Eye (tissue), 1 donor: ENCODE measurements at regions not wholly inside any gene's neighbourhood (a gene's known extent, or its start where the extent isn't known, plus 50 kb on each side); places are given as distances from the start of the nearest gene placed in this dataset.
"Not testable (repeated sequence)": the region's sequence is repeated elsewhere in the genome, so short reads cannot be mapped to it uniquely, and the experiment has no call there.

ENCODE experiments used
- DNase-seq: peaks from one replicate; pipeline ENCODE4 v3.0.0-alpha.2; 2015

- DNase-seq = no peak
Observed at GRCh38 chr2:142710336-142710735, 167.1 kb upstream of the KYNU start.

- no peak for DNase-seq
Observed at GRCh38 chr2:142707318-142707717, 170.1 kb upstream of the KYNU start.

- DNase-seq = not testable (repeated sequence)
Observed at GRCh38 chr2:142702397-142702796, 175.1 kb upstream of the KYNU start.

- not testable (repeated sequence) for DNase-seq
Observed at GRCh38 chr2:142695350-142696257, 181.9 kb upstream of the KYNU start.

GRCh38 chr2:142694282-142694681, 183.2 kb upstream of the KYNU start:
- DNase-seq = no peak

- peak; percentile 27 for DNase-seq
Observed at GRCh38 chr2:142693171-142693950, 184.1 kb upstream of the KYNU start.

GRCh38 chr2:142688856-142689605, 188.4 kb upstream of the KYNU start:
- DNase-seq = no peak

- DNase-seq = no peak
Observed at GRCh38 chr2:142687509-142687908, 190.0 kb upstream of the KYNU start.

GRCh38 chr2:142687075-142687474, 190.4 kb upstream of the KYNU start:
- no peak for DNase-seq

GRCh38 chr2:142684667-142685066, 192.8 kb upstream of the KYNU start:
- DNase-seq = no peak

GRCh38 chr2:142682528-142682927, 194.9 kb upstream of the KYNU start:
- no peak for DNase-seq

- DNase-seq = no peak
Observed at GRCh38 chr2:142681952-142682351, 195.5 kb upstream of the KYNU start.

GRCh38 chr2:142678164-142678563, 199.3 kb upstream of the KYNU start:
- DNase-seq = no peak

GRCh38 chr2:142675398-142675797, 202.1 kb upstream of the KYNU start:
- DNase-seq = no peak

GRCh38 chr2:142673836-142674235, 203.6 kb upstream of the KYNU start:
- DNase-seq = no peak

- no peak for DNase-seq
Observed at GRCh38 chr2:142672698-142673097, 204.8 kb upstream of the KYNU start.

- DNase-seq = no peak
Observed at GRCh38 chr2:142670362-142670761, 207.1 kb upstream of the KYNU start.

- no peak for DNase-seq
Observed at GRCh38 chr2:142668420-142668819, 209.0 kb upstream of the KYNU start.

GRCh38 chr2:142665241-142665640, 212.2 kb upstream of the KYNU start:
- no peak for DNase-seq

- DNase-seq = no peak
Observed at GRCh38 chr2:142650601-142651000, 226.9 kb upstream of the KYNU start.

- DNase-seq = no peak
Observed at GRCh38 chr2:142649581-142649980, 227.9 kb upstream of the KYNU start.

- DNase-seq = no peak
Observed at GRCh38 chr2:142642650-142643049, 234.8 kb upstream of the KYNU start.

GRCh38 chr2:142629193-142629592, 248.3 kb upstream of the KYNU start:
- DNase-seq = no peak
